ENCODE measurements at regions not wholly inside any gene's neighbourhood (a gene's known extent, or its start where the extent isn't known, plus 50 kb on each side); places are given as distances from the start of the nearest gene placed in this dataset.

DNA sequence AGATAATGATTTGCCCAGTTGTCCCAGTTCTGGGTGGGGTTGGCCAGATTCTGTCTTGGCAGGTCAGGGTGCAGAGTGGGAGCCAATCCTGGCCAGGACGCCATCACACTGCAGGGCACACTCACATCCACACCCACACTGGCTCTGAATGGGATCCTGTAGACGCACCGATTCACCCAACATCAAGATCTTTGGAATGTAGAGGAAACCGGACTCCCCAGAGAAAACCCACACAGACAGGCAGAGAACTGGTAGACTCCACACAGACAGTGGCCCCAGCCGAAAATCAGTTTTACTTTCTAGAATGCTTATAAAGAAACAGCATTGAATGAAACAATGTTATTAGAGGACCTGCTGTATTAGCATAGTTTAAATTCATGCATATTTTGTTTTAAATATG is 343.1 kb upstream of the DAB2 start:
- TF ChIP-seq, protein P1, sequence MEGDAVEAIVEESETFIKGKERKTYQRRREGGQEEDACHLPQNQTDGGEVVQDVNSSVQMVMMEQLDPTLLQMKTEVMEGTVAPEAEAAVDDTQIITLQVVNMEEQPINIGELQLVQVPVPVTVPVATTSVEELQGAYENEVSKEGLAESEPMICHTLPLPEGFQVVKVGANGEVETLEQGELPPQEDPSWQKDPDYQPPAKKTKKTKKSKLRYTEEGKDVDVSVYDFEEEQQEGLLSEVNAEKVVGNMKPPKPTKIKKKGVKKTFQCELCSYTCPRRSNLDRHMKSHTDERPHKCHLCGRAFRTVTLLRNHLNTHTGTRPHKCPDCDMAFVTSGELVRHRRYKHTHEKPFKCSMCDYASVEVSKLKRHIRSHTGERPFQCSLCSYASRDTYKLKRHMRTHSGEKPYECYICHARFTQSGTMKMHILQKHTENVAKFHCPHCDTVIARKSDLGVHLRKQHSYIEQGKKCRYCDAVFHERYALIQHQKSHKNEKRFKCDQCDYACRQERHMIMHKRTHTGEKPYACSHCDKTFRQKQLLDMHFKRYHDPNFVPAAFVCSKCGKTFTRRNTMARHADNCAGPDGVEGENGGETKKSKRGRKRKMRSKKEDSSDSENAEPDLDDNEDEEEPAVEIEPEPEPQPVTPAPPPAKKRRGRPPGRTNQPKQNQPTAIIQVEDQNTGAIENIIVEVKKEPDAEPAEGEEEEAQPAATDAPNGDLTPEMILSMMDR (IDR thresholded peaks at IDR 0.05; ENCODE audit: low read length) = no peak
- TF ChIP-seq EZH2 (optimal IDR thresholded peaks at IDR 0.05; ENCODE audit: low read depth, low read length) = no peak

Measured in MM.1S (cell line).